ENCODE measurements at regions not wholly inside any gene's neighbourhood (a gene's known extent, or its start where the extent isn't known, plus 50 kb on each side); places are given as distances from the start of the nearest gene placed in this dataset.
"Not testable (repeated sequence)": the region's sequence is repeated elsewhere in the genome, so short reads cannot be mapped to it uniquely, and the experiment has no call there.

DNA sequence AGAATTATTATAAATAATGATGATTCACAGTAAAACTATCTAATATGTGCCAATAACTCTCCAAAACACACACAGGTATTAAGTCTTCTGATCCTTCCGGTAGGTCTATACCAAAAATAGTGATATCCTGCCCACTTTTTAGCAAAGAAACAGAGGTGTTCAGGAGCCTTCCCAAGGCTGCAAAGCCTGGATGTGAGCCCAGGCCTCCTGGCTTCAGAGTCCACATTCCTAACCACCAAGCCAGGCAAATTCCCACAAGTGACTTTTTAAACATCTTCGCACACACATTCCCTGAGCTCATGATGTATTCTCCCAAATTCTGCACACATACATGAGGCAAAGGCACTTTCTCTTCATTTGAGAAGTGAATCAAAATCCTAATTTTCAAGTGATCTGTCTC is 376.6 kb downstream of the BCL2L11 start:
- not testable (repeated sequence) for H3K9me3 ChIP-seq, ATAC-seq, H3K27me3 ChIP-seq, H3K36me3 ChIP-seq, H3K4me3 ChIP-seq
- Histone ChIP-seq H3K4me1 (peaks cover 2 to 15% (median 7%) of the 10 kb centered on the region in 3 donors), H3K27ac (peak overlapping the region in 1 of 4 donors; percentile 24)
- TF ChIP-seq POLR2AphosphoS5 (IDR thresholded peaks at IDR 0.05), result peak; percentile 75
- 33% methylated on average over 1 of the region's 2 CpGs; no CpG with 5 or more reads in 1 of the 2 donors for WGBS, 2 donors (ENCODE audit: low coverage in 1 of 2)

DNA sequence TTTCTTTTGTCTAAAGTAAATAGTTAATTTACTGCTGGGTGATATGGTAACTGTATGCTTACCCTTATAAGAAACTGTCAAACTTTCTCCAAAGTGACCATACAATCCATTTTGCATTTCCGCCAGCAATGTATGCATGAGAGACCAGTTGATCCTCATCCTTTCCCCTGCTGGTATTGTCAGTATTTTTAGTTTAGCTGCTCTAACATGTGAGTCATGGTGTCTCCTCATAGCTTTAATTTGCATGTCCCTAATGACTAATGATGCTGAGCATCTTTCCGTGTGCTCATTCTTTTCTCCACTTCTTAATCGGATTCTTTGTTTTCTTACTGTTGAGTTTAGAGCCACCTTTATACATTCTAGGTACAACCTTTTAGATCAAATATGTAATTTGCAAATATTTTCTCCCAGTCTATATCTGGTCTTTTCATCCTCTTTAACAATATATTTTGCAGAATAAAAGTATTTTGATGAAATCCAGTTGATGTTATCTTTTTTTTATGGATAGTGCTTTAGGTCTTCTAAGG is 379.9 kb downstream of the BCL2L11 start:
- not testable (repeated sequence) for H3K4me3 ChIP-seq, H3K4me1 ChIP-seq, H3K9me3 ChIP-seq, ATAC-seq, H3K27me3 ChIP-seq, H3K27ac ChIP-seq, H3K36me3 ChIP-seq
- WGBS, 2 donors (ENCODE audit: low coverage in 1 of 2), result 50% methylated on average over 1 of the region's 3 CpGs

DNA sequence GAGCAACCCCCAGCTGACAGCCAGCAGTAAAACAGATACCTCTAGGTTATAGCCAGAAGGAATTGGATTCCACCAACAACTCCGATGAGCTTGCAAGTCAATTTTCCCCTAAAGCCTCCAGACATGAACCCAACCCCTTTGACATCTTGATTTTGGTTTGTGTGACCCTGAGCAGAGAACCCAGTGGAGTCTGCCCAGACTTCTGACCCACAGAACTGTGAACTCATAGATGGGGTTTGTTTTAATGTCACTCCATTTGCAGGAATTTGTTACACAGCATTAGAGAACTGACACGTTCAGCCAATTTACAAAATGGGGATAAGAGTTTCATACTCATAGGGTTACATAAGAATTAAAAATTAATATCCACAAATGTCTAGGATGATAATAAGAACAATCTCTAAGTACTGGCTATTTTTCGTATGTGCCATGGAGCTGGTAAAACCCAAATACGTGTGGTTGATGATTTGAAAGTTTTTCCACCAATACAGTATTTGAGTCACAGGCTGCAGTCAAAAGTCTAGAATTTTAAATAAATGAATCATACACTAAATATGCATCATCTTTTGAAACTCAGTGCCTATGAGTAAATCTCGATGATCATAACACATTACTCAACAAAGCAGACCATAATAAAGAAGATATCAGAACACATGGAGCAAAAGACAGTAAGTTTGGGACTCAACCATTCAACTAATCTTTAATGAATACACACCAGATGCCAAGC is 380.0 kb downstream of the ANAPC1 start:
- peak; percentile 54 for ATAC-seq
- H3K9me3 ChIP-seq, H3K4me3 ChIP-seq, H3K27me3 ChIP-seq, H3K4me1 ChIP-seq, H3K27ac ChIP-seq, H3K36me3 ChIP-seq: not testable (repeated sequence)
- WGBS, 2 donors (ENCODE audit: low coverage in 1 of 2), result no CpG with 5 or more reads among the region's 5 CpGs

DNA sequence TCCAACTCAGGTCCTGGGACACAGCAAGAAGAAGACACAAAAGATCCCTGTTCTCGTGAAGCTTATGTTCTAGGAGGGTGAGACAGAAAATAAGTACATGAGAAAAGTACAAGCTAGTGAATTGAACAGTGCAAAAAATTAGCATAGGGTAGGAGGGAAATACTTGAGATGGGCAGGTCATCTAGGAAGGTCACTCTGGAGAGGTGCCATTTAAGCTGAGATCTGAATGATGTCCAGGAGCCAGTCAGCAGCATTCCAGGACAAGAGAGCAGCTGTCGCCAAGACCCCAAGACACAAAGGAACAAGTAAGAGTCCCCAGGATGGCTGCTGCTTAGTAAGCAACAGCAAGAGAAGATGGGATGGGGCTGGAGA is 379.4 kb downstream of the ANAPC1 start:
- H3K9me3 ChIP-seq, H3K27me3 ChIP-seq, H3K27ac ChIP-seq, ATAC-seq, H3K36me3 ChIP-seq, H3K4me1 ChIP-seq, H3K4me3 ChIP-seq: not testable (repeated sequence)
- WGBS, 2 donors (ENCODE audit: low coverage in 1 of 2), result no CpG with 5 or more reads among the region's 2 CpGs

DNA sequence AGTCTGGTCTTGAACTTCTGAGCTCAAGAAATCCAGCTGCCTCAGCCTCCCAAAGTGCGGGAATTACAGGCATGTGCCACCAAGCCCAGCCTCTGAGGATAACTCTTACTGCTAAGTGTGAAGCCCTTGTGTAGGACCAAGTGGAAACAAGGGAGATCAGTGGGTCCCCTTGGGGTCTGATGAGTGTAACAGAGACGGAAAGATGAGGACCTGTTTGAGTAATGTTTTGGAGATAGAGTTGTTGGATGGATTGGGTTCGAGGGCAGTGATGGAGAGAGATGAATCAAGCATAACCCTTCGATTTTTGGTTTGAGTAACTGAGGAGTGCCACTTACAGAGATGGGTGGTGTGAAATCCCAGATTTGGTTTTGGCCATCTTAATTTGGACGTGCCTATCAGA is 378.7 kb downstream of the ANAPC1 start:
- not testable (repeated sequence) for H3K36me3 ChIP-seq
- WGBS, 2 donors (ENCODE audit: low coverage in 1 of 2), result 33 to 68% methylated on average over 2 to 3 of the region's 5 CpGs

DNA sequence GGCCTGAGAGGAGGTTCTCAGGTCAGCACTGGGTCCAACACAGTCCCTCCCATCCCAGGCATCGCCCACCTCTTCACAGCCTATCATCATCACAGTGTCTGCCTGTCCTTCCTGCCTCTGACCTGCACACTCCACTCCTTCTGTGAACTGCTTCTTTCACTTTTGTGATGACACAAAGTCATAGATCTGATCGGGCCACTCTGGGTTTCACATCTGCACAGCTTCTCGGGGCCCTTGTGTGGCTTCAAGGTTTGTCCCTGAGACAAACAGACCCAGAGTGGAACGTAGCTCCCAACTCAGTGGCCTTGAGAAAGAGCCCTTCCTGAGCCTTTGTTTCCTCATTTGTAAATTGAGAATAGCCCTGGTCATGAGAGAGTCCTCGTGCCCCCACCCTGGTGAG is 377.1 kb downstream of the ANAPC1 start:
- not testable (repeated sequence) for H3K4me3 ChIP-seq, H3K27ac ChIP-seq, H3K36me3 ChIP-seq, H3K4me1 ChIP-seq, ATAC-seq, H3K9me3 ChIP-seq, H3K27me3 ChIP-seq
- WGBS, 2 donors (ENCODE audit: low coverage in 1 of 2), result no CpG with 5 or more reads among the region's 5 CpGs

More for the DNA sequence above, 378.7 kb downstream of the ANAPC1 start:
- H3K27me3 ChIP-seq, H3K27ac ChIP-seq, ATAC-seq, H3K4me1 ChIP-seq, H3K4me3 ChIP-seq, H3K9me3 ChIP-seq: not testable (repeated sequence)

DNA sequence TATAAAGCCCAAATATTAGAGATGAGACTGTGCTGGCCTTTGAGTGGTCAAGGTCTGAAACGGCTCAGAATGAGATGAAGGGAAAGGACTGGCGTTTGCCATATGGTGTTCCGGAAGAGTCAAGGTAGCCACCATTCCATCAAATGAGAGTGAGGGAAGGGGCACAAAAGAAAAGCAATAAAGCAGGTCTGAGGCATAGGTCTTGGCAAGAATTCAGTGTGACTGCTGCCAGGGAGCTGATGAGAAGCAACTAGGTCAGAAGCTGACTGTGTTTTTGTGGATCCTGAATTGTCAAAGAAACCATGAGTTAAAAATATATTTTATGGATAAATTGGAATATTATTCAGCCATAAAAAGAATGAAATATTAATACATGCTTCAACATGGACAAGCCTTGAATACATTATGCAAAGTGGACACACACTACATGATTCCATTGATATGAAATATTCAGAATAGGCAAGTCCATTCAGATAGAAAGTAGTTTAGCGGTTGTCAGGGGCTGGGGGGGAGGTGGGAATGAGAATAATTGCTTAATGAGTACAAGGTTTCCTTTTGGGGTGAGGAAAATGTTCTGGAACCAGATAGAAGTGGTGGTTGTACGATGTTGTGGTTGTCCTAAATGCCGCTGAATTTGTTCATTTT is 374.6 kb downstream of the ANAPC1 start:
- H3K27ac ChIP-seq, H3K9me3 ChIP-seq, ATAC-seq, H3K27me3 ChIP-seq, H3K4me3 ChIP-seq, H3K36me3 ChIP-seq, H3K4me1 ChIP-seq: not testable (repeated sequence)
- WGBS, 2 donors (ENCODE audit: low coverage in 1 of 2), result 100% methylated on average over 3 of the region's 6 CpGs

DNA sequence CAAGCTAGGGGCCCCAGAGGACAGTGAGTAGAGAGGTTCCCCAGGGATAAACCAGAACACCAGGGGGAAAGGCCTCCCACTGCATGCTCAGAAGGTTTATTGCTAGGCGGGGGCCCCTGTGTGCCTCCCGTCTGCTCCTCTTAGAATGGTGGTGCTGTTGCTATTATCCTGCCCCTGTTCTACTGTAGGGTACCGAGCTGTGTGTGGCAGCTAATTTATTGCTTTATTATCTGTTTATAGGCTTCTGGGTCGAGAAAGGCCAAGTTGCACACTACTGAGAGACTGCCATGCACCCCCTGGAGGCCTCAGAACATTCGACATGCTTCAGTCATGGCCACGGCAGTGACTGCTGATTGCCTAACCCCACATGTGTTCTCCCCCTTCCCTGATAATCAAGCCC is 373.6 kb downstream of the ANAPC1 start:
- not testable (repeated sequence) for H3K4me1 ChIP-seq, H3K27ac ChIP-seq, H3K36me3 ChIP-seq, H3K4me3 ChIP-seq, H3K27me3 ChIP-seq, ATAC-seq, H3K9me3 ChIP-seq
- no CpG with 5 or more reads among the region's 6 CpGs for WGBS, 2 donors (ENCODE audit: low coverage in 1 of 2)

DNA sequence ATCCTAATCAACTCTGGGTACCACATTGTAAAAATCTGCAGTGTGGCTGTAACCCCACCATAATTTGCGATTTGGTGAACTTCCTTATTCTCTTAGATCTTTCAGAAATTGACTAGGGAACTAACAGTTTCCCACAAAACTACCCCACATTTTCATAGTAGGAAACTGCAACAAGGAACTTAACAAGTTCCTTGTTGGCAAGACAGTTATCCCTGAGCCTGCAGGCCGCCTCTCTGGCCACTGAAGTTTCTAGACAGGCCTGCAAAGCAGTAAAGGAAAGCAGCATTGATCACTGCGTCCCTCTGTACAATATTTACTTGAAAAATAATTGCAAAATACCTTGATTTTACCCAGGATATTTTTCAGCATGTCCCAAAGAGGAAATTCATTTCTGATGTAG is 372.9 kb downstream of the ANAPC1 start:
- H3K4me3 ChIP-seq, H3K4me1 ChIP-seq: not testable (repeated sequence)
- WGBS, 2 donors (ENCODE audit: low coverage in 1 of 2), result no CpG with 5 or more reads among the region's 3 CpGs

DNA sequence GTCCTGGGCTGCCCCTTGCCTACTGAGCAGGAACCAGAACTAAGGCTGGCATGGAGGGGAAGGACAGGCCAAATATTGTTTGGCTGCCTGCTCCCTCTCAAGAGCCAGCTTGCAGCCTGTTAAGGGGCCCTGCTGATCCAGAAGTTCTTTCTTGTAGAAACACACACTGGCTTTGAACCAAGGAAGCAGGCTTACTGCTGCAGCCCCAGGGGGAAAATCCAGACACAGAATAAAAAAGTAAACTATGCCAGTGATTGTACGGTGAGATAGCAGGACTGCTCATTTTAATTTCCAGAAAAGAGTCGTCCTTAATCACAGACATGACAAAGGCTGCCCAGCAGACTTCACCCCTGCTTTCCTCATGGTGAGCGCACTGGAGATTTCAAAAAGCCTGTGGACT is 371.6 kb downstream of the ANAPC1 start:
- H3K27ac ChIP-seq, ATAC-seq, H3K4me3 ChIP-seq, H3K36me3 ChIP-seq, H3K9me3 ChIP-seq, H3K4me1 ChIP-seq, H3K27me3 ChIP-seq: not testable (repeated sequence)
- WGBS, 2 donors (ENCODE audit: low coverage in 1 of 2), result 0% methylated on average over 1 of the region's 3 CpGs; no CpG with 5 or more reads in 1 of the 2 donors

More for the DNA sequence above, 372.9 kb downstream of the ANAPC1 start:
- H3K36me3 ChIP-seq, H3K27ac ChIP-seq, H3K27me3 ChIP-seq, ATAC-seq, H3K9me3 ChIP-seq: not testable (repeated sequence)

DNA sequence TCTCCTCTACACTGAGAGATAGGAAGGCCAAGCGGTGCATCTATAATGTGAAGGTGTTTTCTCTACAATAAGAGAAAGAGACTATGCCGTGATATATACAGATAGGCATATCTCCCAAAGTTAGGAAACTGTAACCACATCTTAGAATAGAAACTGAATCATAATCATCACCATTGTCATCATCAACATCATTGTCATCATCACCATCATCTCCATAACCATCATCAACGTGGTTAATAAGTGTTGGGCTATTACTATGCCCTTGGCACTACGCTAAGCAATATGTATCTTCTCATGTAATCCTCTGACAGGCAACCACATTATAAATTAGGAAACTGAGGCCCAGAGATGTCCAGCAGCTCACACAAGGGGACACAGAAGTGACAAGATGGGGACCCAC is 369.9 kb downstream of the ANAPC1 start:
- not testable (repeated sequence) for H3K4me3 ChIP-seq, ATAC-seq, H3K36me3 ChIP-seq, H3K9me3 ChIP-seq, H3K4me1 ChIP-seq, H3K27ac ChIP-seq, H3K27me3 ChIP-seq
- no CpG with 5 or more reads among the region's 4 CpGs for WGBS, 2 donors (ENCODE audit: low coverage in 1 of 2)

DNA sequence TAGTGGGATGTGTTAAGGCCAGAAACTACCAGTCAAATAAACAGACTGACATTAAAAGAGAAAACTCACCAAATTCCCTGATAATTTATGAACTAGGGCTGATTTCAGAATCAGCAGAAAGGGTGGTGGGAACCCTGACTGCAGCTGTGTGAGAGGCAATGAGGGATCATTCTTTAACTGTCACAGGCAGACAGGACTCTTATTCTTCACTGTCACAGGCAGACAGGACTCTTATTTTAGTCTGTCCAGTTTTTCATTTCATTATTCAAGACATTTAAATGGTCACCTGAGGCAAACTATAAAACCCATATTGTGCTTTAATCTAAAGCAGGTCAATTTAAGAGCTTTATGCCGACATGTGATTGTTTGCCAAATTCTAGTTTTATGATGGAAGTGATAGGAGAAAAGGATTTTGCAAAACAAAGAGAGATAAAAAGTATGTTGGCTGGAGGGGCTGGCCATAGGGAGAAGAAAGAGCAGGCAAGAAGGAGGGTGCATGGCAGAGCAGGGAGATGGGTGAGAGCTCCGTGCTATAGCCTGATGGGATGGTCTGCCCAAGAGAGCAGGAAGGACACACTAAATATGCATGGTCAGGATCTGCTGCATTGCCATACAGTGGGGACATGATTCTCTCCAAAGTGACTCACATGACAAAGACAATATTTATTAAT is 366.8 kb downstream of the ANAPC1 start:
- not testable (repeated sequence) for H3K36me3 ChIP-seq, H3K9me3 ChIP-seq, H3K4me1 ChIP-seq, H3K27me3 ChIP-seq, ATAC-seq, H3K4me3 ChIP-seq, H3K27ac ChIP-seq
- 100% methylated on average over 1 of the region's 2 CpGs; no CpG with 5 or more reads in 1 of the 2 donors for WGBS, 2 donors (ENCODE audit: low coverage in 1 of 2)

DNA sequence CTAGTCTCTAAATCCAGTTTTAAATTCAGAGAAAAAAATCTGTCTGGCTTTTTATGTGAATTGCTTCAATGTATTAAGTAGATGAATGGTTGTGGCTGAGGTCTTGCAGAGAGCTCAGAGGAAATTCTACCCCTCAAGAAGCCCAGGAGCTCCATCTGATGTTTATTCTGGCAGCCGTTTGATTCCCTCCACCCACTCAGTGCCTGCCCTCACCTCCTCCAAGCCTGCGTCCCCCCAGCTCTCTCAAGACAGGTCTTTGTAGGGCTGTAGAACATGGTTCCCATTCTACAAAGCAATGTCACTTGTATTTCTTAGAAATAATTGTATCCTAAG is 366.3 kb downstream of the ANAPC1 start:
- not testable (repeated sequence) for ATAC-seq, H3K4me1 ChIP-seq
- 45 to 63% methylated on average over 2 of the region's 2 CpGs for WGBS, 2 donors (ENCODE audit: low coverage in 1 of 2)

More for the DNA sequence above, 366.3 kb downstream of the ANAPC1 start:
- not testable (repeated sequence) for H3K4me3 ChIP-seq, H3K27me3 ChIP-seq, H3K9me3 ChIP-seq, H3K27ac ChIP-seq, H3K36me3 ChIP-seq

Data from gastroesophageal sphincter (tissue), 4 donors.